ENCODE measurements at regions not wholly inside any gene's neighbourhood (a gene's known extent, or its start where the extent isn't known, plus 50 kb on each side); places are given as distances from the start of the nearest gene placed in this dataset.

- no peak for TF ChIP-seq ZFX (IDR thresholded peaks at IDR 0.05)
- no peak for TF ChIP-seq POLR2AphosphoS5 (IDR thresholded peaks at IDR 0.05; ENCODE audit: low read depth, low read length)
- no peak for TF ChIP-seq EZH2phosphoT487 (IDR thresholded peaks at IDR 0.05; ENCODE audit: borderline replicate concordance)
- TF ChIP-seq ATF3 (IDR thresholded peaks at IDR 0.05), result no peak
- TF ChIP-seq SIN3A (IDR thresholded peaks at IDR 0.05; ENCODE audit: low read depth), result no peak
Measured at GRCh38 chr3:28033059-28033784, 208.2 kb upstream of the CMC1 start (continued).

GRCh38 chr3:28036599-28037575, 204.5 kb upstream of the CMC1 start:
- no peak for DNase-seq (ENCODE audit: low read depth, low spot score)
- Histone ChIP-seq H3K27ac (ENCODE audit: low read depth, low read length) (no peak overlapping the region), H2AFZ (ENCODE audit: low read depth, low read length, poor library complexity, severe bottlenecking) (no peak overlapping the region), H3K9ac (ENCODE audit: low read length) (no peak overlapping the region), H3K4me3 (replicated peaks in 1 of 2; ENCODE audit: low read depth in 1 of 2, low read length in 2 of 2) (no peak overlapping the region), H3K36me3 (ENCODE audit: control insufficient read depth in 1 of 2, insufficient read depth in 2 of 2, low read length in 2 of 2) (no peaks in the 10 kb centered on the region), H3K79me2 (ENCODE audit: insufficient read depth, low read length) (no peaks in the 10 kb centered on the region), H3K27me3 (ENCODE audit: insufficient read depth, low read length) (no peaks in the 10 kb centered on the region), H3K4me2 (ENCODE audit: low read length) (no peak overlapping the region), H3K9me3 (ENCODE audit: control insufficient read depth in 1 of 2, insufficient read depth in 1 of 2, low read depth in 1 of 2, low read length in 2 of 2) (no peaks in the 10 kb centered on the region), H3K9me2 (ENCODE audit: insufficient read depth) (no peaks in the 10 kb centered on the region), H3K4me1 (ENCODE audit: control insufficient read depth in 1 of 2, insufficient read depth in 2 of 2, low read length in 2 of 2) (no peaks in the 10 kb centered on the region), H4K20me1 (ENCODE audit: insufficient read depth) (no peaks in the 10 kb centered on the region)
- ATAC-seq, result no peak
- intact Hi-C loops (cut with micrococcal nuclease), result no loop called here
- CTCF ChIA-PET, result no interaction called here
- no TSS peak for BruUV-seq (replicated peaks)
- POLR2A ChIA-PET, result no interaction called here
- RAD21 ChIA-PET (ENCODE audit: low non-redundant PET in 1 of 2, low total read pairs in 2 of 2, uncharacterized antibody in 2 of 2, unreplicated experiment in 2 of 2), result no interaction called here
- TF ChIP-seq CTCF (IDR thresholded peaks at IDR 0.05 in 2 of 3, conservative IDR thresholded peaks at IDR 0.05 in 1 of 3; ENCODE audit: borderline replicate concordance in 1 of 3, insufficient read depth in 1 of 3, low read depth in 2 of 3, low read length in 2 of 3) (no peak), ELF1 (IDR thresholded peaks at IDR 0.05; ENCODE audit: borderline replicate concordance, low read depth) (no peak), POLR2AphosphoS5 (IDR thresholded peaks at IDR 0.05; ENCODE audit: low read depth, low read length) (no peak), EZH2 (IDR thresholded peaks at IDR 0.05) (no peak), ZFX (IDR thresholded peaks at IDR 0.05) (no peak), JUND (IDR thresholded peaks at IDR 0.05) (no peak), TCF7L2 (IDR thresholded peaks at IDR 0.05; ENCODE audit: borderline replicate concordance, extremely low read depth, insufficient read depth, insufficient read length) (no peak), EGR1 (IDR thresholded peaks at IDR 0.05; ENCODE audit: low read depth) (no peak), ATF3 (IDR thresholded peaks at IDR 0.05) (no peak), SP1 (IDR thresholded peaks at IDR 0.05; ENCODE audit: low read depth) (no peak), SRF (IDR thresholded peaks at IDR 0.05; ENCODE audit: low read depth) (no peak), YY1 (IDR thresholded peaks at IDR 0.05; ENCODE audit: extremely low read depth, insufficient replicate concordance, low read depth, low read length) (no peak), CEBPB (IDR thresholded peaks at IDR 0.05; ENCODE audit: low read depth) (no peak), ZNF274 (IDR thresholded peaks at IDR 0.05; ENCODE audit: low read depth, low read length) (no peak)
